ENCODE measurements at regions not wholly inside any gene's neighbourhood (a gene's known extent, or its start where the extent isn't known, plus 50 kb on each side); places are given as distances from the start of the nearest gene placed in this dataset.

DNA sequence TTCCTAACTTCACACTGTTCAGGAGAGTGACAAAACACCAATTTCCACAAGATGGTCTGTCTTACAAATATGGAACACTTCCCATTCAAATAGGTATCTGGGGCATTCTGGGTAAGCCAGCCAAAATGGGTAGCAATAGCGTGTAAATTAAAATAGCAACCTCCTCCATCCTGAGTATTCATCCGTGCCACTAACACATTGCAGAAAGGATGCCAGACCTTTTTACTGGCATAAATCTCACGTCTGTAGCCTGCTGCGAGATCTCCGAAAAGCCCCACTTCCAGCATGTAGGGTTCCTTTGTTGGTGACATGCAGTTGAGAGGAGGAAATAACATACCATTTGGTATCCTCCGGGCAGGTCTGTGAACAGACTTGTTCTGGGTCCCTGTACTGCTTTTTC is 52.7 kb upstream of the RAI2 start:
- Histone ChIP-seq H3K4me1 (ENCODE audit: control insufficient read depth, insufficient read depth, low read length) (no peaks in the 10 kb centered on the region), H2AFZ (ENCODE audit: control insufficient read depth, low read depth, low read length) (no peak overlapping the region), H3K79me2 (ENCODE audit: control insufficient read depth, insufficient read depth, low read length) (no peaks in the 10 kb centered on the region), H4K20me1 (ENCODE audit: control insufficient read depth, insufficient read depth) (no peaks in the 10 kb centered on the region), H3K4me2 (ENCODE audit: control insufficient read depth, insufficient read depth) (no peak overlapping the region), H3K27me3 (replicated peaks in 1 of 2; ENCODE audit: control insufficient read depth in 2 of 2, insufficient read depth in 2 of 2, low read length in 1 of 2) (no peaks in the 10 kb centered on the region; a peak in 1 of 4 replicates), H3K4me3 (no peak overlapping the region), H3K9ac (ENCODE audit: control insufficient read depth, insufficient read depth, low read length) (no peak overlapping the region), H3K27ac (ENCODE audit: control insufficient read depth, insufficient read depth) (no peak overlapping the region), H3K36me3 (ENCODE audit: control insufficient read depth in 2 of 2, insufficient read depth in 2 of 2, low read length in 1 of 2) (no peaks in the 10 kb centered on the region), H3K9me3 (replicated peaks; ENCODE audit: control insufficient read depth, insufficient read depth, low read length) (no peaks in the 10 kb centered on the region)
- DNase-seq (ENCODE audit: low read depth, low spot score) (no peak), FAIRE-seq (no peak), ATAC-seq (no peak)
- ChIA-PET RAD21 (ENCODE audit: unreplicated experiment) (no interaction called here), SMC1A (ENCODE audit: uncharacterized antibody, unreplicated experiment) (no interaction called here), POLR2A (no interaction called here), CTCF (no interaction called here)
- TF ChIP-seq MYB (IDR thresholded peaks at IDR 0.05; ENCODE audit: borderline replicate concordance, low read depth, low read length) = no peak
- TF ChIP-seq BRCA1 (IDR thresholded peaks at IDR 0.05; ENCODE audit: low read depth, low read length) = no peak
- no peak for TF ChIP-seq IRF4 (IDR thresholded peaks at IDR 0.05; ENCODE audit: low read depth, low read length)
- no peak for TF ChIP-seq YY1 (IDR thresholded peaks at IDR 0.05; ENCODE audit: low read depth, low read length)
- TF ChIP-seq, protein P1, sequence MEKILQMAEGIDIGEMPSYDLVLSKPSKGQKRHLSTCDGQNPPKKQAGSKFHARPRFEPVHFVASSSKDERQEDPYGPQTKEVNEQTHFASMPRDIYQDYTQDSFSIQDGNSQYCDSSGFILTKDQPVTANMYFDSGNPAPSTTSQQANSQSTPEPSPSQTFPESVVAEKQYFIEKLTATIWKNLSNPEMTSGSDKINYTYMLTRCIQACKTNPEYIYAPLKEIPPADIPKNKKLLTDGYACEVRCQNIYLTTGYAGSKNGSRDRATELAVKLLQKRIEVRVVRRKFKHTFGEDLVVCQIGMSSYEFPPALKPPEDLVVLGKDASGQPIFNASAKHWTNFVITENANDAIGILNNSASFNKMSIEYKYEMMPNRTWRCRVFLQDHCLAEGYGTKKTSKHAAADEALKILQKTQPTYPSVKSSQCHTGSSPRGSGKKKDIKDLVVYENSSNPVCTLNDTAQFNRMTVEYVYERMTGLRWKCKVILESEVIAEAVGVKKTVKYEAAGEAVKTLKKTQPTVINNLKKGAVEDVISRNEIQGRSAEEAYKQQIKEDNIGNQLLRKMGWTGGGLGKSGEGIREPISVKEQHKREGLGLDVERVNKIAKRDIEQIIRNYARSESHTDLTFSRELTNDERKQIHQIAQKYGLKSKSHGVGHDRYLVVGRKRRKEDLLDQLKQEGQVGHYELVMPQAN (conservative IDR thresholded peaks at IDR 0.05) = no peak
- no peak for TF ChIP-seq MTA3 (IDR thresholded peaks at IDR 0.05; ENCODE audit: borderline replicate concordance, low read length)
- TF ChIP-seq HDAC2 (IDR thresholded peaks at IDR 0.05) = no peak
- TF ChIP-seq, protein P2, sequence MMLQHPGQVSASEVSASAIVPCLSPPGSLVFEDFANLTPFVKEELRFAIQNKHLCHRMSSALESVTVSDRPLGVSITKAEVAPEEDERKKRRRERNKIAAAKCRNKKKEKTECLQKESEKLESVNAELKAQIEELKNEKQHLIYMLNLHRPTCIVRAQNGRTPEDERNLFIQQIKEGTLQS (IDR thresholded peaks at IDR 0.05; ENCODE audit: borderline replicate concordance, extremely low read depth, low read depth, low read length) = no peak
- no peak for TF ChIP-seq CHD1 (IDR thresholded peaks at IDR 0.05; ENCODE audit: low read depth, low read length)
- TF ChIP-seq, protein P3, sequence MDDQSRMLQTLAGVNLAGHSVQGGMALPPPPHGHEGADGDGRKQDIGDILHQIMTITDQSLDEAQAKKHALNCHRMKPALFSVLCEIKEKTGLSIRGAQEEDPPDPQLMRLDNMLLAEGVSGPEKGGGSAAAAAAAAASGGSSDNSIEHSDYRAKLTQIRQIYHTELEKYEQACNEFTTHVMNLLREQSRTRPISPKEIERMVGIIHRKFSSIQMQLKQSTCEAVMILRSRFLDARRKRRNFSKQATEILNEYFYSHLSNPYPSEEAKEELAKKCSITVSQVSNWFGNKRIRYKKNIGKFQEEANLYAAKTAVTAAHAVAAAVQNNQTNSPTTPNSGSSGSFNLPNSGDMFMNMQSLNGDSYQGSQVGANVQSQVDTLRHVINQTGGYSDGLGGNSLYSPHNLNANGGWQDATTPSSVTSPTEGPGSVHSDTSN (IDR thresholded peaks at IDR 0.05; ENCODE audit: insufficient replicate concordance, low read depth, low read length) = no peak
- no peak for TF ChIP-seq GABPA (IDR thresholded peaks at IDR 0.05; ENCODE audit: low read depth)
- TF ChIP-seq CBX3 (IDR thresholded peaks at IDR 0.05; ENCODE audit: borderline replicate concordance, low read depth) = no peak
- BruUV-seq (replicated peaks) = no TSS peak
- intact Hi-C loops (cut with micrococcal nuclease; ENCODE audit: unreplicated experiment) (no loop called here), in situ Hi-C loops (cut with MboI) (no loop called here)
- WGBS (ENCODE audit: insufficient coverage, insufficient replicate concordance, low lambda C conversion rate, missing lambda C conversion rate) = 29% methylated on average over 6 of the region's 6 CpGs
